Right ventricle myocardium superior (tissue), 1 donor: ENCODE measurements at regions not wholly inside any gene's neighbourhood (a gene's known extent, or its start where the extent isn't known, plus 50 kb on each side); places are given as distances from the start of the nearest gene placed in this dataset.
"Not testable (repeated sequence)": the region's sequence is repeated elsewhere in the genome, so short reads cannot be mapped to it uniquely, and the experiment has no call there.

Experiments
- ATAC-seq: fragments of 200-7000 bp; cut with Tn5 transposase; one replicate; pipeline ENCODE4 v1.9.1; 2020; ENCODE audit warnings: mild to moderate bottlenecking; ENCODE audit not compliant: poor library complexity
- DNase-seq: peaks from one replicate; pipeline ENCODE4 v3.0.0-alpha.2; 2020
- intact Hi-C: fragments of 100-400 bp; cut with DNase I; formaldehyde crosslinking; loops from one replicate; pipeline ENCODE4 v1.11.2; 2022
- donor health status: DM: no; HTN: yes; CAD: no; lungs with severe emphysema.

DNA sequence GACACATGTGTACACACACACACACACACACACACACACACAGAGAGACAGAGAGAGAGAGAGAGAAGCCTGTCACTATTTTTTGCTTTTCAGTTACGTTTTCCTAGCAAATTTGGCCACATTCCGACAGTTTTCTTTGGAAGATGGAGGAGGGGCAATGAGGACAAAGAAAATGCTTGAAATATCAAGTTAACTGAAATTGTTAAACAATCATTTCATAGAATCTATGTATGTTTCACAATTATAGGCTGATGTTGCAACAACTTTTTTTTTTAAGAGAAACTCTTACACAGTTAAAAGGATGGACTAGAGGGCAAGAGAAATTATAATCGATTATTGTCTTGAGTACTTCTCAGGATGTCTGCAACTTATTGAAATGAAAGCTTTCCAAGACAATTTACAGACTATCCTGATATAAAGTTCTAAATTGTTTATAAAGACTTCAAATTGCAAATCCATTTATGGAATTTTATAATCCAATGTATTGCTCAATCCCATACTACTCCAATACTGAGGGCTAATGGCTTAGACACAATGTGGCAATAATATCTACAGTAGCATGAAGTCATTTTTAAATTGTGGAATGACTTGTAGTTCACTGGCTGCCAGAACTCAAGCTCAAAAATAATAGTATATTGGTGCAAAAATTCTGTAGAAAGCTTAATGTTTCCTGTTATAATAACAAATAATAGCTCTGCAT, 647.0 kb upstream of the PCDH7 start:
- ATAC-seq = no peak
- DNase-seq = no peak
- intact Hi-C loops = no loop called here

DNA sequence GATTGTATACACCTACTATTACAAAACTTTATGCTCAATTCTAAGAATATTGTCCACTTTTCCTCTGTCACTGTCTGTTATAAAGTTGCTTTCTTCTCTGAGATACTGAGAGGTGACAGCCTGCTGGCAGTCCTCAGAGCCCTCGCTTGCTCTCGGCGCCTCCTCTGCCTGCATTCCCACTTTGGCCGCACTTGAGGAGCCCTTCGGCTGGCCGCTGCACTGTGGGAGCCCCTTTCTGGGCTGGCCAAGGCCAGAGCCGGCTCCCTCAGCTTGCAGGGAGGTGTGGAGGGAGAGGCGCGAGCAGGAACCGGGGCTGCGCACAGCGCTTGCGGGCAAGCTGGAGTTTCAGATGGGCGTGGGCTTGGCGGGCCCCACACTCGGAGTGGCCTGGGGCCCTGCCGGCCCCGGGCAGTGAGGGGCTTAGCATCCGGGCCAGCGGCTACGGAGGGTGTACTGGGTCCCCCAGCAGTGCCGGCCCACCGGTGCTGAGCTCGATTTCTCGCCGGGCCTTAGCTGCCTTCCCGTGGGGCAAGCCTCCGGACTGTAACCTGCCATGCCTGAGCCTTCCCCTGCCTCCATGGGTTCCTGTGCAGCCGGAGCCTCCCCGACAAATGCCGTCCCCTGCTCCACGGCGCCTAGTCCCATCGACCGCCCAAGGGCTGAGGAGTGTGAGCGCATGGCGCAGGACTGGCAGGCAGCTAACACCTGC, 627.6 kb upstream of the PCDH7 start:
- ATAC-seq, intact Hi-C loops, DNase-seq: not testable (repeated sequence)

- intact Hi-C loops = no loop called here
- ATAC-seq (no peak), DNase-seq (no peak)
These were observed 625.3 kb upstream of the PCDH7 start for GRCh38 chr4:30094887-30095286.

DNA sequence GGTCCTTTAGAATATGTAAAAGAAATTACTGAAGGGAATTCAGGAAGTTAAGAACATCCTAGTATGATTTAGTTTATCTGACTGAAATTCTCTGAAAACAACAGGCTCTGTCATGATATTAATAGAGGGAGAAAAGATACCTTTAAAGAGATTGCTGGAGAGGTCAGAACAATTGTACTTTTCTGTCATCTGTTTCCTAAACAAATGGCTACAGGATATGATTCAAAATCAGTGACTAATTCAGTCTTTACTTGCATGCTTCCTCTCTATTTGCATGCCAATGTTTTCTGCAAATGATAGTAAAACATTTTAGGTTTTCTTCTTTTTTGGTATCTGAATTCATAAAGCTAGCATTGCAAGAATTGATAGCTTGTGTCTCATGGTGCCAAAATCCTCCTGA, 616.7 kb upstream of the PCDH7 start:
- intact Hi-C loops = no loop called here
- DNase-seq = no peak
- ATAC-seq = no peak

DNA sequence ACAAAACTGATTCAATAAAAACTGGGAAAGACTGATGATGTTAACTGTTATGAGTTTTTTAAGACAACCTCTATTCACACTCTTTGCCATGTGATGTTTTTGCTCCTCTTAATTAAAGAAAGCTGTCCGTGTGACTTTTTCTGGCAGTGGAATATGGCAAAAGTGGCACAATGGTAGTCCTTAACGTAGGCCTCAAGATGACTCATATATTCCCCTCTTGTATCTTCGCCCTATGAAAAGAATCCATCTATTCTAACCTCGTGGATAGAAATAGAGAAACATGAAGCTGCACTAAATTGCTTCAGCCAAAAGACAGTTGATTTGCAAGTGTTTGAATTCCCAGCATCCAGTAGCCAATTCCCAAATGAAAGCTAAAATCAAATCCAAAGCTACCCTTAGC, 603.8 kb upstream of the PCDH7 start:
- no peak for ATAC-seq
- intact Hi-C loops = no loop called here
- no peak for DNase-seq

DNA sequence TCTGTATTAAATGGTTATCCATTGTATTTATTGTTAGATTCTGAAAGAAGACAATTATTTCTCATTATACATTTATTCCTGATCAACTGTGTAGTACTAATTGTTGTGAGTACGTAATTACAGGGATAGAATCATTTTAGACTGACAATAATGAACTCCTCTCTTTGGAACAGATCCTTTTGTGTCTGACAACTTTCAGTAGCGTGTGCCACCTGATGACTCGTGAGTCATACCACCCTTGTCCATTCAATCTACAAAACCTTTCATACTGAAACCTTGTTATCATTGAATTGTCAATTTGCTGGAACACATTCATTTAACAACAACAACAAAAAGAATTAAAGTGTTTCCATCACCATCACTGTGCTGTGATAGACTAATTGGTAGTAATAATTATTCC, 602.7 kb upstream of the PCDH7 start:
- intact Hi-C loops = no loop called here
- ATAC-seq (no peak), DNase-seq (no peak)

GRCh38 chr4:30122711-30123110, 597.5 kb upstream of the PCDH7 start:
- intact Hi-C loops = no loop called here
- no peak for DNase-seq
- no peak for ATAC-seq

GRCh38 chr4:30124621-30125020, 595.5 kb upstream of the PCDH7 start:
- intact Hi-C loops, ATAC-seq, DNase-seq: not testable (repeated sequence)

GRCh38 chr4:30125868-30126267, 594.3 kb upstream of the PCDH7 start:
- DNase-seq (no peak), ATAC-seq (no peak)
- intact Hi-C loops = no loop called here

GRCh38 chr4:30126351-30126750, 593.8 kb upstream of the PCDH7 start:
- no peak for ATAC-seq
- intact Hi-C loops = no loop called here
- no peak for DNase-seq

GRCh38 chr4:30148828-30149227, 571.3 kb upstream of the PCDH7 start:
- DNase-seq, intact Hi-C loops, ATAC-seq: not testable (repeated sequence)

DNA sequence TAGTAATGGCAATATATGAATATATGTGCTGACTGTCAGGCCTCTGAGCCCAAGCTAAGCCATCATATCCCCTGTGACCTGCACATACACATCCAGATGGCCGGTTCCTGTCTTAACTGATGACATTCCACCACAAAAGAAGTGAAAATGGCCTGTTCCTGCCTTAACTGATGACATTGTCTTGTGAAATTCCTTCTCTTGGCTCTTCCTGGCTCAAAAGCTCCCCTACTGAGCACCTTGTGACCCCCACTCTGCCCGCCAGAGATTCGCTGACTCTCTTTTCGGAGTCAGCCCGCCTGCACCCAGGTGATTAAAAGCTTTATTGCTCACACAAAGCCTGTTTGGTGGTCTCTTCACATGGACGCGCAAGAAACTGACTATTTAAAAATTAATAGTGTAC, 570.6 kb upstream of the PCDH7 start:
- intact Hi-C loops, DNase-seq, ATAC-seq: not testable (repeated sequence)

- no peak for ATAC-seq
- intact Hi-C loops = no loop called here
- no peak for DNase-seq
These were observed 566.7 kb upstream of the PCDH7 start for GRCh38 chr4:30153427-30153826.

- DNase-seq (no peak), ATAC-seq (no peak)
- intact Hi-C loops = no loop called here
These were observed 560.0 kb upstream of the PCDH7 start for GRCh38 chr4:30160140-30160539.

- ATAC-seq = no peak
These were observed 547.8 kb upstream of the PCDH7 start for GRCh38 chr4:30172416-30172815.

GRCh38 chr4:30181512-30181911, 538.7 kb upstream of the PCDH7 start:
- no peak for ATAC-seq
- intact Hi-C loops = no loop called here
- no peak for DNase-seq

More at GRCh38 chr4:30172416-30172815, 547.8 kb upstream of the PCDH7 start:
- DNase-seq = no peak
- intact Hi-C loops = no loop called here

- no peak for ATAC-seq
- no peak for DNase-seq
- intact Hi-C loops = no loop called here
These were observed 538.3 kb upstream of the PCDH7 start for GRCh38 chr4:30181918-30182317.

DNA sequence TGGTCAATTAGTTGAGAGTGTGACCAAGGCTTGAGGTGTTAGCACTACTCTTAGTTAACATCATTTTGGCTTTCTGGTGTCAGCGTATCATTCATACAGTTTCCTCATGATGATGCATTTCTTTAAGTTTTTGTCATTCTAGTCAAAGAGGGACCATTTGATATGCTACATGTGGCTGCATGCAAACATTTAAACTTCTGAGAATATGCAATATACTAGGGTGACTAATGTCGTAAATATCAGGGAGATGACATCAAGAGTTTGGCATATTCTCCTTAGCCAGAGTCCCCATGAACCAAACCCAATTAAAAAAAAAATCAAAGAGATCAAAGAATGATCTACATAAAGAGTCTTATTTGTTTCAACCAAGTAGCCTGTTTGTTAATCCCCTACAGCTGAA, 537.4 kb upstream of the PCDH7 start:
- DNase-seq (no peak), ATAC-seq (no peak)

GRCh38 chr4:30191902-30192301, 528.3 kb upstream of the PCDH7 start:
- ATAC-seq (no peak), DNase-seq (no peak)
- intact Hi-C loops = no loop called here

More for the DNA sequence above, 537.4 kb upstream of the PCDH7 start:
- intact Hi-C loops = no loop called here

DNA sequence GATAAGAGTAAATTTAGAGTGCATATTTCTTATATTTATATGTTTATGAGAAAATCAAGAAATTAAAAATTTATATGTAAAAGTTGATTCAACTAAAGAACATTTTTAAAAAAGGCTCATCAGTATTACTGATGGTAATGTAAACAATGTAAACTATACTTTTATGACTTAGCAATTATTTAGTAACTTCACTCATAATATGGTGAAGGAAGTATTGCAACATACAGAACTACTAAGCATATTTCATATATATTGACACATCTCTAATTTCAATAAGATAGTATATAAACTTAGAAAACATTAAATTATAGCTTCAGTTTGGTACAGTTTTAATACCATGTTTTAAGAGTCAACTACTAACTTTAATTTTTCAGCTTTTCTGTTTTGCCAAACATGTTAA, 512.8 kb upstream of the PCDH7 start:
- intact Hi-C loops = no loop called here
- ATAC-seq = no peak
- no peak for DNase-seq
